GM18511 (cell line): ENCODE measurements at regions not wholly inside any gene's neighbourhood (a gene's known extent, or its start where the extent isn't known, plus 50 kb on each side); places are given as distances from the start of the nearest gene placed in this dataset.
"Not testable (repeated sequence)": the region's sequence is repeated elsewhere in the genome, so short reads cannot be mapped to it uniquely, and the experiment has no call there.

Source experiments
- ATAC-seq: cut with Tn5 transposase; IDR thresholded peaks from one replicate; pipeline ENCODE4 v1.9.1; 2021; ENCODE audit warnings: mild to moderate bottlenecking, moderate library complexity; ENCODE audit not compliant: unreplicated experiment

GRCh38 chr4:57364255-57364654, 254.1 kb upstream of the IGFBP7 start:
- no peak for ATAC-seq

DNA sequence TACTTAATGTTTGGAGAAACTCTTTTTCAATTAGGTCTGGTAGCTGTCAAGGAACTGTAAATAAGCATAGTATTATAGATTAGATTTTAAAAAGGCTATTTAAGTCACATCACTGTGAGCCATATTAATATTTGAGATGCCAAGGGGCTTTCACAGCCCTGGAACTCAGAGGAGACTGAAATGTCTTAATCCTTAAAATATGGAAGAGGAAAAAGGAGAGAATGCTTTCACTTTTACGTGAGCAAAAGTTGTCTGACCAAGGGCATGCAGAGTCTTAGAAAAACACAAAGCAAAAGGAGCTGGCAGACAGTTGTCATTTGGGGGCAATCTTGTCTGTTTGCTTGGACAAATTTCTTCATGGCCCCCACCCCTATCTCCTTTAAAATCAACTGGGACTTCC, 253.2 kb upstream of the IGFBP7 start:
- no peak for ATAC-seq

DNA sequence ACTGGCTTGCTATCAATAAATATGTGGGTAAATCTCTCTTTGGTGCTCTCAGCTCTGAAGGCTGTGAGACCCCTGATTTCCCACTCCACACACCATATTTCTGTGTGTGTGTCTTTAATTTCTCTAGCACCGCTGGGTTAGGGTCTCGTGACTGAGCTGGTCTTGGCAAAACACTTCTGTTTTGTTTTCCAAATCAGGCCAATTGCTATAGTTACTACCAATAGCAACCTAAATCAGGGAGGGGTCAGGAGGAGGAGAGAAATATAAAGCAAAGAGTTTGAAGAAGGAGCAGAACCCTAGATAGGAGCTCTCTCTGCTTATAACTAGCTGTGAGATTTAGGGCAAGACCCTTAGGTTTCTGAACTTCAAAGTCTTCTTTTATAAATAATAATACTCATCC, 250.5 kb upstream of the IGFBP7 start:
- ATAC-seq, result no peak

- ATAC-seq, result no peak
These were observed 245.0 kb upstream of the IGFBP7 start for GRCh38 chr4:57355101-57355665.

DNA sequence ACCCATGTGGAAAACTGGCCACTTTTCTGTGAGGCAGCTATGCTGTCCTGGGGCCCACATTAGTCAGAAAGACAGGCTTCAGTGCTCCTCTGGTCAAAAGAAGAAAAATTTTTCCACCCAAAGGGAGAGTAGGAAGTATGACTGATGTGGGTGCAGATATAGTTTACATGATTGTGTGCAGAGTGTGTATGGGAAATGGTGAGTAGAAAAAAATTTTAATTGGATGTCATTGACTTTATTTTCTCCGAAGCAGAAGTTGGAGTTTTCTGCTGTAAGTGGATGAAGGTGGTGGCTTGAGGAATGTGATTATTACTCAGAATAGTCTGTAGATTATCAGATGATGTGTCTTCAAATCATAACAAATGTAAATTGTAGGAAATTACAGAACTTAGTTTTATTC, 241.5 kb upstream of the IGFBP7 start:
- ATAC-seq, result no peak

GRCh38 chr4:57344296-57344695, 234.1 kb upstream of the IGFBP7 start:
- no peak for ATAC-seq

GRCh38 chr4:57342411-57342810, 232.2 kb upstream of the IGFBP7 start:
- no peak for ATAC-seq

DNA sequence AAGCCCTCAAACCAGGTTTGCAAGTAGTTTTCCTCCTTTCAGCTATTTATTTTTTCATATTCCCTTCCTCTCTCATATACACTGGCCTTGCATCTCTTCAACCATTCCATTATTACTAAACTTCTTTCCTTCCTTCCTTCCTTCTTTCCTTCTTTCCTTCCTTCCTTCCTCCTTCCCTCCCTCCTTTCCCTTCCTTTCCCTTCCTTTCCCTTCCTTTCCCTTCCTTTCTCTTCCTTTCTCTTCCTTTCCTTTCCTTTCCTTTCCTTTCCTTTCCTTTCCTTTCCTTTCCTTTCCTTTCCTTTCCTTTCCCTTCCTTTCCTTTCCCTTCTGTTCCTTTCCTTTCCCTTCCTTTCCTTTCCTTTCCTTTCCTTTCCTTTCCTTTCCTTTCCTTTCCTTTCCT, 228.7 kb upstream of the IGFBP7 start:
- not testable (repeated sequence) for ATAC-seq

DNA sequence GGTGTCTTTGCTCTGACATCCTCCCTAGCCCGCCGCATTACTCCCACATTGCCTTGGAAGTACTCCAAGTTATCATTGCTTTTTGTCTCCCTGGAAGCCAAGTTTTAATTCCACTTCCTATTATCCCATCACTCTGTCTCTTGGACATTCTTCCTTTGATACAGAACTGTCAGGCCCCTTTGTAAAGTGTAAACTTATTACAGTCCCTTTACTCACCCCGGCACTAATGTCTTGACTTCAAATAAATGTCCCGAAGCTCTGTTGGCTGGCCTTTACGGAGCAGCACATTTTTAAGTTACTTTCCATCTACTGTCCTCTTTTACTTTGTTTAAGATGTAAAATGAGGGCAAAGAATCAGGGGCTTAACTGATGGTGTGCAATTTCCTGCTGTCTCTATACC, 223.5 kb upstream of the IGFBP7 start:
- no peak for ATAC-seq

DNA sequence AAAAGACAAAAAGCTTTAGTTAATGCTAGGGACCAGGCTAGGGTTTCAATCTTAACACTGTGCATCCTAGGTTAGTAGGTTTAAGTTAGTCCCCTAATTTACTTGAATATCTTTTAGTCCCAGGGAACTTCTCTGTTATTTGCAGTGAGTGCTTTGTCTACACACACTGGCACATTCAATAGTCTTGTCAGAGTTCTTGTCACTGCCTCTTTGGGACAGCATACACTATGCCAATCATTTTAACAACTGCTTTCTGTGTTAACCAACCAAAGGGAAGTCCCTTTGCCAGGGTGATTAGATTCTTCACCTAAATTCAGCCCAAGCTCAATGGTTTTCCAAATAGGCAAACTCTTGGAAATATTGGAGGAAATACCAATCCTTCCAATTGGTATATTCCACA, 221.8 kb upstream of the IGFBP7 start:
- no peak for ATAC-seq

GRCh38 chr4:57329279-57329678, 219.1 kb upstream of the IGFBP7 start:
- ATAC-seq, result no peak

DNA sequence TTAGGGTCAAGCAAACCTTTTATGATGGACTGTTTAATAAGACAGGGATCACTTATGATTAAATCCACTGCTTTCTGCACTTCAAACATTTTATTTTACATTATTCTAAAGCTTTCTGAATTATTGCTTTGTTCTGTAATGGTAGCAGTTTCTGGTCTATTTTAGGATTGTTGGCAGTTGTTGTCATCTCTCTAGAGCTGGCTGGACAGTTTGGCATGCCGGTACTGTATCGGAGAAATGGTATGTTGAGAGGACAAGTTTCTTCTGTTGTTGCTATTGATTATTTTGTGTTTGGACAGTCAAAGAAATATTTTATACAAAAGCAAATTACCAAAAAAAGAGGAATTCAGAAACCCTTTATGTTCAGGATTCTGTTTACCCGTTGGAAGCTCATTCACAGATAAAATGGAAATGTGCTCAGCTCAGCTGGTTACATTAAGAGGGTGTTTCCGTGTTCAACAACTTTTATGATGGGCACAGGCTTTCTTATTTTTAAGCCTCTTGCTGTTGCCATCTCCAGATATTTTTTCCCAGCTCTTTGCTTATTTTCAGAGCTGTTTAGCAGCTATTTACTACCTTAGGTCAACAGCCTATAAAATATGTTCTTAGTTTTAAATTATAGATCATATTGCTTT, 214.6 kb upstream of the IGFBP7 start:
- no peak for ATAC-seq

GRCh38 chr4:57320849-57321248, 210.7 kb upstream of the IGFBP7 start:
- no peak for ATAC-seq

GRCh38 chr4:57320217-57320616, 210.0 kb upstream of the IGFBP7 start:
- ATAC-seq, result no peak

GRCh38 chr4:57318703-57319102, 208.5 kb upstream of the IGFBP7 start:
- ATAC-seq, result no peak

DNA sequence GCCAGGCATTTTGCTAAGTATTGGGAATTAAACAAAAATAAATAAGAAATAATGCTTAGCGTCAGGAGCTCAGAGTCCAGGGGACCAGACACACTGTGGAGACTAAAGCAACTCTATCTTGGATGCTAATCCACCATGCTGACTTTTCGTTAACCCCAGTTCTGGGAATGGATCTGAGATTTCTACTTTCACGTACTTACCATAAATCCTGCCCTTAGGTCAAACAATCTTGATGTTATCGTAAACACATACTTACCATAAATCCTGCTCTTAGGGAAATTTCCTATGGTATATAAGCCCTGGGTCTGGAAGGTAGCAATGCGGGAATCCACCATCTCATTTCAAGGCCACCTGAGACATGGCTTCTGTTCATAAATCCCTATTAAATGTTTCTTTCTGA, 204.5 kb upstream of the IGFBP7 start:
- no peak for ATAC-seq

DNA sequence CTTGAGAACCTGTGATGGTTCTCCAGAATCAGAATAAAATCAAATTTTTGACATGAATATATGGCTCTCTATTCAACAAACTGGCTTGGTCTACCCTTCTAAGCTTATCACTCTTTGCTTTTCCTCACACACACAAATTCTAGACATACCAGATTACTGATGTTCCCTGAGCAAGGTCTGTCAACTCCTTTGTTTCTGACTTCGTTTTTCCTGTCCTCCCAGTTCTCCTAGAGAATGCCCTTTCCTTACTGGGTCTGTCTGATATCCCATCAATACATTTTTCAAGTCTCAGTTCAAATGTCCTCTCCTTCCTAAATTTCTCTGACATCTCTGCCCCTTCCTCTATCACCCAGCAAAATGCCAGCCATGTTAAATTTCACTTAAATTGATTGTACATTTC, 202.1 kb upstream of the IGFBP7 start:
- ATAC-seq, result no peak

GRCh38 chr4:57309658-57310057, 199.5 kb upstream of the IGFBP7 start:
- ATAC-seq, result no peak

- no peak for ATAC-seq
These were observed 198.1 kb upstream of the IGFBP7 start for GRCh38 chr4:57308301-57308700.

DNA sequence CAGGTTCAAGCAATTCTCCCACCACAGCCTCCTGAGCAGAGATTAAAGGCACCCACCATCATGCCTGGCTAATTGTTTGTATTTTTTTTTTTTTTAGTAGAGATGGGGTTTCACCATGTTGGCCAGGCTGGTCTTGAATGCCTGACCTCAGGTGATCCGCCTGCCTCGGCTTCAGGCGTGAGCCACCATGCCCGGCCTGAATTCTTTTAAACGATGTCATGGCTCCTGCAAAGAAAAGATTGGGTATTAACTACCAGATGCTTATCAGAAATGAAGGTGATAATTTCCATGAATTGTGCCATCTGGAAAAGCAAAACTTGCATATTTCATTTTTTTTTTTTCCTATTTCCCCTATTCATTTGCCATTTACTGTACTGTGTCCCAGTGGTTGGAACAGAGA, 195.7 kb upstream of the IGFBP7 start:
- ATAC-seq, result no peak

- no peak for ATAC-seq
These were observed 193.0 kb upstream of the IGFBP7 start for GRCh38 chr4:57303012-57303751.

DNA sequence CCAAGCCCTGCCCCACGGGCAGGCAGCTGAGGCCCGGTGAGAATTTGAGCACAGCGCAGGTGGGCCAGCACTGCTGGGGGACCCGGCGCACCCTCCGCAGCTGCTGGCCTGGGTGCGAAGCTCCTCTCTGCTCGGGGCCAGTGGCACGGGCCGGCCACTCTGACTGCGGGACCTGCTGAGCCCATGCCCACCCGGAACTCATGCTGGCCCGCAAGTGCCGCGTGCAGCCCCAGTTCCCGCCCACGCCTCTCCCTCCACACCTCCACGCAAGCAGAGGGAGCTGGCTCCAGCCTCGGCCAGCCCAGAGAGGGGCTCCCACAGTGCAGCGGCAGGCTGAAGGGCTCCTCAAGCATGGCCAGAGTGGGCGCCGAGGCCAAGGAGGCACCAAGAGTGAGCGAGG, 190.1 kb upstream of the IGFBP7 start:
- ATAC-seq, result not testable (repeated sequence)
